GM10248 (cell line): ENCODE measurements at regions not wholly inside any gene's neighbourhood (a gene's known extent, or its start where the extent isn't known, plus 50 kb on each side); places are given as distances from the start of the nearest gene placed in this dataset.

Source experiments
- CTCF ChIA-PET: fragments of 300-600 bp; sonication (Branson Sonifier 250); formaldehyde crosslinking; extraction: SDS; loops from one replicate; lab custom pipeline; 2021; ENCODE audit warnings: antibody characterized with exemption; lab: Yijun Ruan, JAX
- POLR2A ChIA-PET: fragments of 350-650 bp; sonication (Branson Sonifier 250); formaldehyde crosslinking; extraction: SDS; loops from one replicate; lab custom pipeline; 2020; ENCODE audit warnings: antibody characterized with exemption; lab: Yijun Ruan, JAX
- DNase-seq: peaks from one replicate; pipeline ENCODE4 v3.0.0; 2012; ENCODE audit errors: extremely low spot score
- CTCF ChIP-seq: IDR thresholded peaks from 2 replicates; pipeline ENCODE4 v1.5.1; 2012; ENCODE audit warnings: mild to moderate bottlenecking, low read depth; ENCODE audit errors: extremely low read depth, missing control alignments, control extremely low read depth

GRCh38 chr4:1557221-1557597 lies 126.9 kb downstream of the FAM53A start:
- POLR2A ChIA-PET = no interaction called here
- CTCF ChIA-PET = no interaction called here
- no peak for TF ChIP-seq CTCF
- DNase-seq = no peak

DNA sequence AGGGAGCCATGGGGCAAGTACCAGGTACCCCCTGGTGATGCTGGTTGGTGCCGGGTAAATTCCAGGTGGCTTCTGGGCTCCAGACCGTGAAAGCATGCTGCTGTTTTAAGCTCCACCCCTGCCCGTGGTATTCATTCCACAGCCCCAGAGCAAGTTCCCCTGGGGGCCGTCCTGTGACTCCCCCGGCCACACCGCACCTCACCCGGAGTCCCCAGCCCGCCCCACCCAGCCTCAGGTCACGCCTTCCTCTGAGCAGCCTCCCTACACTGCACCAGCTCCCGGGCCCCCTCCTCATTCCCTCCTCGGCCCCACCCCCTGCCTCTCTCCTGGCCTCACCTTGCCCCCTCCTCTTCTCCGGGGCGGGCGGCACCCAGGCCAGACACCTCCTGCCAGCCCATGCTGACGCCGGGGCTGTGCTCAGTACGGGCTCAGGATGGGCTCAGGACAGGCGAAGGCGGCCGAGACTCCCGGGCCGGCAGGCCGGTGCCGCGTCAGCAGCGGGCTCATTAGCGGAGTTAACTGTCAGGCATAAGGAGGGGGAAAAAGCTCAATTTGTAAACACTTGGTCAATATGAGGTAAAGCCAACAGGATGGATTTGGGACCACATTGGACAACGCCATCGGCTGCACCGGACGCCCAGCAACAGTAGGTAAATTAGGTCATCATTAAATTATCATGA lies 127.4 kb downstream of the FAM53A start:
- ChIA-PET CTCF (no interaction called here), POLR2A (no interaction called here)
- DNase-seq = no peak
- TF ChIP-seq CTCF = no peak

DNA sequence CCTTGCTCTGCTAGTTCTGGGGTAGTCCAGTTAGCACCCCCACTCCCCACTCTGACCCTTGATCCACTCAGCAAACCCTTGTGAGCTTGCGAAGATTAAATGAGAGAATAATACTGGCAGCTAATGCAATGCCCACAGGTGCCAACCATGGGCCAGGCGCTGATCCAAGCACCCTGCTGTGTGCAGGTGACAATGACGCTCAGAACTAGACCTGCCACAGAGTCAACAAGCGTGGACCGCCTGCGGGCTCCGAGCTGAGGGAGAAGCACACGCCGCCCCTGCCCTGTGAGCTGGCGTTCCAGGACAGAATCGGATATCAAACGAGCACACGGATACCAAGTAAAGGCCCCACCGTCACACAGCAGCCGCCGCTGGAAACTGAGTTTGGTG lies 129.2 kb downstream of the FAM53A start:
- ChIA-PET POLR2A (no interaction called here), CTCF (no interaction called here)
- no peak for TF ChIP-seq CTCF
- no peak for DNase-seq

GRCh38 chr4:1554246-1554875 lies 129.8 kb downstream of the FAM53A start:
- no peak for TF ChIP-seq CTCF
- ChIA-PET CTCF (no interaction called here), POLR2A (no interaction called here)
- DNase-seq = no peak

GRCh38 chr4:1553365-1553764 lies 130.7 kb downstream of the FAM53A start:
- TF ChIP-seq CTCF = no peak
- DNase-seq = no peak
- ChIA-PET CTCF (no interaction called here), POLR2A (no interaction called here)

DNA sequence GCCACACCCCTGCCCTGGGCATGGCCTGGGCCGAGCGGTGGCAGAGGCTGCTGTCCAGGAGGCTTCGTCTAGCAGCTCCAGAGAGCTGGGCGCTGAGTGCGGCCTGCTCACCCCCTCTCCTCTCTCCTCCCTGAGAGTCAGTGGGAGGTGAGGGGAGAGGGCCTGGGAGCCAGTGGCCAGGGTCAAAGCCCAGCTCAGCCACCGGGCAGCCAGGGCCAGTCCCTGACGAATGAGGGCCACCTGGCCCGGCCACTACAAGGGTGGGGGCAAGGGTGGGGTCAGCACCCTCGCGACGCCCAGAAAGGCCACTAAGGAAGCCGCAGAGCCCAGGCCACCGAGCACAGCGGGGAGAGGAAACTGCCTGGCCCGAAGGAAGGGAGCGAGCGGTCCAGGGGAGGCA lies 131.7 kb downstream of the FAM53A start:
- ChIA-PET POLR2A (no interaction called here), CTCF (no interaction called here)
- DNase-seq = no peak

More for the DNA sequence above, 131.7 kb downstream of the FAM53A start:
- TF ChIP-seq CTCF = no peak
